ENCODE measurements at regions not wholly inside any gene's neighbourhood (a gene's known extent, or its start where the extent isn't known, plus 50 kb on each side); places are given as distances from the start of the nearest gene placed in this dataset.

GRCh38 chr14:66401449-66402095 lies 84.6 kb upstream of the CCDC196 start:
- TF ChIP-seq, protein P1, sequence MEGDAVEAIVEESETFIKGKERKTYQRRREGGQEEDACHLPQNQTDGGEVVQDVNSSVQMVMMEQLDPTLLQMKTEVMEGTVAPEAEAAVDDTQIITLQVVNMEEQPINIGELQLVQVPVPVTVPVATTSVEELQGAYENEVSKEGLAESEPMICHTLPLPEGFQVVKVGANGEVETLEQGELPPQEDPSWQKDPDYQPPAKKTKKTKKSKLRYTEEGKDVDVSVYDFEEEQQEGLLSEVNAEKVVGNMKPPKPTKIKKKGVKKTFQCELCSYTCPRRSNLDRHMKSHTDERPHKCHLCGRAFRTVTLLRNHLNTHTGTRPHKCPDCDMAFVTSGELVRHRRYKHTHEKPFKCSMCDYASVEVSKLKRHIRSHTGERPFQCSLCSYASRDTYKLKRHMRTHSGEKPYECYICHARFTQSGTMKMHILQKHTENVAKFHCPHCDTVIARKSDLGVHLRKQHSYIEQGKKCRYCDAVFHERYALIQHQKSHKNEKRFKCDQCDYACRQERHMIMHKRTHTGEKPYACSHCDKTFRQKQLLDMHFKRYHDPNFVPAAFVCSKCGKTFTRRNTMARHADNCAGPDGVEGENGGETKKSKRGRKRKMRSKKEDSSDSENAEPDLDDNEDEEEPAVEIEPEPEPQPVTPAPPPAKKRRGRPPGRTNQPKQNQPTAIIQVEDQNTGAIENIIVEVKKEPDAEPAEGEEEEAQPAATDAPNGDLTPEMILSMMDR (conservative IDR thresholded peaks at IDR 0.05), result peak; percentile 73
- H3K27ac ChIP-seq, result no peak overlapping the region

GRCh38 chr14:66403183-66403582 lies 83.0 kb upstream of the CCDC196 start:
- H3K27ac ChIP-seq, result no peak overlapping the region
- TF ChIP-seq, protein P1 (conservative IDR thresholded peaks at IDR 0.05), result peak; percentile 81

DNA sequence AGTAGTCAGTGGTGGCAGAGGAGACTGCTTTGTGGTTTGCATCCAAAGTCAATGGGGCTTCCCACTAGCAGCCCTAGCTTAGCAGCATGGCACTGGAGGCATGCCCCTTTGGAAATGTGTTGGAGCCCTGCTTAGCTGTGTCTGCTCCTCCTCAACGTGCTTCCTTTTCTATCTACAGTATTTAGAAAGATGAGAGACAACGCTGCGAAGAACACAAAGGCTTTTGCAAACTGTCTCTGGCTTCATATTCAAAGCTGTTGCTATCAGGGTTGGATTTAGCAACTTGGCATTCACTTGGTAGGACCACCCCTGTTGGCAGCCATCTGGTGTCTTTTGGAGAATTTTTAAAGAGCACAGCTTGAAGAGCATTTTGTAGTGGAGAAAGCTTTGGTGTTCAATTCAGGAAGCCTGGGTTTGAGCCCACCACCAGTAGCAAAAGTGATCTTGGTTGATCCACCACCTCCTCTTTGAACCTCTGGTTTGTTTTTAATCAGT lies 82.1 kb upstream of the CCDC196 start:
- TF ChIP-seq, protein P1 (conservative IDR thresholded peaks at IDR 0.05), result no peak
- no peak overlapping the region for H3K27ac ChIP-seq

- TF ChIP-seq, protein P1 (conservative IDR thresholded peaks at IDR 0.05), result no peak
- no peak overlapping the region for H3K27ac ChIP-seq
Measured at GRCh38 chr14:66405158-66405557, 81.0 kb upstream of the CCDC196 start.

GRCh38 chr14:66413901-66414300 lies 72.3 kb upstream of the CCDC196 start:
- TF ChIP-seq, protein P1 (conservative IDR thresholded peaks at IDR 0.05), result no peak
- H3K27ac ChIP-seq, result no peak overlapping the region

DNA sequence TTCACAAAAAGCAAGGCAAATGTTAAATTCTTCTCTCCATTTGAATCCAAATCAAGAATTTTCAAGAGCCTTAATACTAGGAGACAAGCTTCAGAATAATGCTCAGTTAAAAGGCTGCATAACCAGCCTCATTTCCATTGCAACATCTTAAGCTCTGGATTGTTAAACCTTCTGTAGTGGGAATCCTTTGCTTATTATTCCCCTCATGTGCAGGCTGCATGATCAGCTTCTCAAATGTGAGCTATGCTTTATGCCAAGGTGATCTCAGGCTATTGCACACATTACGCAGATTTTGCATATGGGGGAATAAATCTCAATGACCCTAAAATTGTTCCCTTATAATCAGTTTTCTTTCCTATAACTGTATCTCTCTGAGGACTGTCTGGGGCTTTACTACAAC lies 71.7 kb upstream of the CCDC196 start:
- TF ChIP-seq, protein P1 (conservative IDR thresholded peaks at IDR 0.05), result no peak
- H3K27ac ChIP-seq, result no peak overlapping the region

DNA sequence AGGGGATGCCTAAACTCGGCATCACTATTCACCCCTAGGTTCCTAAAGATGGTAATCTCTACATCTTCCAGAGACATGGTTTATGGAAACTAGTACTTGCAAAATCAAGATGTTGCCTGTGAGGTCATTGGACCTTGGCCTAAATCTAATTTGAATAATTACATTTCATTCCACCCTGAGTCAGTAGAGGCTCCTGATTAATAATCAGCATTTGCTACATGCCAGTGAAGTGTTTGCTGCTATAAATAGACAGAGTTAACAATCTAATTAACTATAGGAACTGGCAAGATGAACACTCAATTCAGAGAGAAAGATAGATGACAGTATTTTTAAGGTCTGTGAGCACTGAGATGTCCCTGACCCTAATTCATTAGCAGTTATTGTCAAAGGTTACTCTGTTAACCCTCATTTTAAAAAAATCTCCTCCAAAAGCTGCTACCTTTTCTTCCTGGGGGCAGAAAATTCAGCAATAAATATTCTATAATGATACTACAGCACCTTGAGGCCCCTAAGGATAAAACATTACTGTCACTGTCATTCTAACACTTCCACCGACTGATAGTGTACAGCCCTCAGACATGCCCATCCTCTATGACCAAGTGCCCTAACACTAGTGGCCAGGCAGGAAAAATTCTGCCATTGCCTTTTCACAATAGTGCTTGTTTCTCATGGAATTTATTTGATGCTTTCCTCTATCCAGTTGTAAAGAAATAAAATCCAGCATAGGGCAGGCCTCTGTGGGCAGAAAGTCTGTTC lies 65.7 kb upstream of the CCDC196 start:
- TF ChIP-seq, protein P1 (conservative IDR thresholded peaks at IDR 0.05), result no peak
- no peak overlapping the region for H3K27ac ChIP-seq
